GM23338 (cell line): ENCODE measurements at regions not wholly inside any gene's neighbourhood (a gene's known extent, or its start where the extent isn't known, plus 50 kb on each side); places are given as distances from the start of the nearest gene placed in this dataset.

ENCODE experiments used
- ATAC-seq: fragments of 200-7000 bp; cut with Tn5 transposase; 3 replicates; pipeline ENCODE4 v1.9.1; 2020
- DNase-seq: peaks from one replicate; pipeline ENCODE4 v3.0.0-alpha.2; 2015; ENCODE audit warnings: low spot score
- H2AFZ ChIP-seq: fragments of 200-600 bp; sonication (generic); 2 replicates; pipeline ENCODE4 v1.8.0; 2016; ENCODE audit warnings: antibody characterized with exemption, mild to moderate bottlenecking, moderate library complexity
- H3F3A ChIP-seq: fragments of 200-600 bp; sonication (generic); replicated peaks from 2 replicates; pipeline ENCODE4 v1.8.0; 2017; ENCODE audit warnings: antibody characterized with exemption, mixed run types, low read depth
- H3K27ac ChIP-seq: fragments of 200-600 bp; sonication (generic); 2 replicates; pipeline ENCODE4 v1.6.1; 2016; ENCODE audit warnings: low read depth
- H3K27me3 ChIP-seq: fragments of 200-600 bp; sonication (generic); 2 replicates; pipeline ENCODE4 v1.8.0; 2016; ENCODE audit warnings: mild to moderate bottlenecking, mixed run types, moderate library complexity; ENCODE audit not compliant: insufficient read depth
- H3K36me3 ChIP-seq: fragments of 200-600 bp; sonication (generic); 2 replicates; pipeline ENCODE4 v1.8.0; 2016; ENCODE audit warnings: mild to moderate bottlenecking; ENCODE audit not compliant: insufficient read depth
- H3K4me1 ChIP-seq: fragments of 200-600 bp; sonication (generic); 2 replicates; pipeline ENCODE4 v1.8.0; 2016; ENCODE audit warnings: mild to moderate bottlenecking, moderate library complexity; ENCODE audit not compliant: insufficient read depth
- H3K4me2 ChIP-seq: fragments of 200-600 bp; sonication (generic); 2 replicates; pipeline ENCODE4 v1.7.1; 2017; ENCODE audit warnings: mixed run types
- H3K4me3 ChIP-seq: fragments of 200-600 bp; sonication (generic); 2 replicates; pipeline ENCODE4 v1.6.1; 2016; ENCODE audit warnings: mixed run types
- H3K79me2 ChIP-seq: fragments of 200-600 bp; sonication (generic); replicated peaks from 2 replicates; pipeline ENCODE4 v1.8.0; 2017; ENCODE audit warnings: mild to moderate bottlenecking; ENCODE audit not compliant: insufficient read depth
- H3K9me2 ChIP-seq: fragments of 200-600 bp; sonication (generic); 2 replicates; pipeline ENCODE4 v1.8.0; 2017; ENCODE audit not compliant: insufficient read depth
- H4K20me1 ChIP-seq: fragments of 200-600 bp; sonication (generic); replicated peaks from 2 replicates; pipeline ENCODE4 v1.8.0; 2017; ENCODE audit warnings: mild to moderate bottlenecking; ENCODE audit not compliant: insufficient read depth
- H3K27ac Mint-ChIP-seq: 2 replicates; pipeline ENCODE4 v1.8.0; 2020; ENCODE audit warnings: inconsistent platforms, mild to moderate bottlenecking, moderate library complexity, mixed read lengths
- H3K27me3 Mint-ChIP-seq: 3 replicates; pipeline ENCODE4 v1.8.0; 2022; ENCODE audit warnings: low read depth, mild to moderate bottlenecking, moderate library complexity, mixed read lengths, inconsistent platforms; ENCODE audit not compliant: insufficient read depth, poor library complexity
- H3K36me3 Mint-ChIP-seq: 3 replicates; pipeline ENCODE4 v1.8.0; 2021; ENCODE audit warnings: low read depth, mild to moderate bottlenecking, inconsistent platforms, moderate library complexity, mixed read lengths
- H3K4me1 Mint-ChIP-seq: 3 replicates; pipeline ENCODE4 v1.8.0; 2020; ENCODE audit warnings: mild to moderate bottlenecking, inconsistent platforms, mixed read lengths
- H3K4me3 Mint-ChIP-seq: 3 replicates; pipeline ENCODE4 v1.8.0; 2021; ENCODE audit warnings: moderate library complexity, mild to moderate bottlenecking, inconsistent platforms, mixed read lengths
- H3K9me3 Mint-ChIP-seq: 3 replicates; pipeline ENCODE4 v1.8.0; 2020; ENCODE audit warnings: moderate library complexity, mild to moderate bottlenecking, inconsistent platforms, mixed read lengths
- CREB1 ChIP-seq: fragments of 250-450 bp; sonication (Bioruptor Pico); IDR thresholded peaks from 2 replicates; pipeline ENCODE4 v1.5.0; 2020; ENCODE audit warnings: low read depth, mild to moderate bottlenecking, moderate library complexity
- CTCF ChIP-seq, 2 experiments: fragments of 200-600 bp in 1 of 2; sonication (generic) in 1 of 2; conservative IDR thresholded peaks; 2 replicates each; pipeline versions ENCODE4 v1.5.1 to v1.6.1; 2016 to 2017; ENCODE audit warnings: antibody characterized with exemption in 2 of 2, low read depth in 2 of 2, mild to moderate bottlenecking in 2 of 2, moderate library complexity in 1 of 2
- ETS1 ChIP-seq: IDR thresholded peaks from 2 replicates; pipeline ENCODE4 v1.6.1; 2016; ENCODE audit warnings: antibody characterized with exemption
- EZH2 ChIP-seq: fragments of 200-600 bp; sonication (generic); IDR thresholded peaks from one replicate; pipeline ENCODE4 v1.8.0; 2017; ENCODE audit warnings: antibody characterized with exemption, mild to moderate bottlenecking, low read depth; ENCODE audit not compliant: unreplicated experiment
- EZH2phosphoT487 ChIP-seq: fragments of 200-600 bp; sonication (generic); IDR thresholded peaks from one replicate; pipeline ENCODE4 v1.8.1; 2018; ENCODE audit warnings: antibody characterized with exemption; ENCODE audit not compliant: unreplicated experiment
- JUNB ChIP-seq: IDR thresholded peaks from one replicate; pipeline ENCODE4 v1.6.1; 2016; ENCODE audit warnings: antibody characterized with exemption; ENCODE audit not compliant: unreplicated experiment
- NANOG ChIP-seq: IDR thresholded peaks from 2 replicates; pipeline ENCODE4 v1.6.1; 2016; ENCODE audit warnings: antibody characterized with exemption, borderline replicate concordance
- POLR2AphosphoS5 ChIP-seq: IDR thresholded peaks from 2 replicates; pipeline ENCODE4 v1.6.1; 2016; ENCODE audit warnings: antibody characterized with exemption, low read depth
- REST ChIP-seq: IDR thresholded peaks from one replicate; pipeline ENCODE4 v1.6.1; 2018; ENCODE audit warnings: antibody characterized with exemption; ENCODE audit not compliant: unreplicated experiment
- STAT1 ChIP-seq: IDR thresholded peaks from one replicate; pipeline ENCODE4 v1.6.1; 2016; ENCODE audit warnings: antibody characterized with exemption; ENCODE audit not compliant: unreplicated experiment
- ZNF114 ChIP-seq: fragments of 250-450 bp; sonication (Bioruptor Pico); IDR thresholded peaks from 2 replicates; pipeline ENCODE4 v1.5.0; 2020; ENCODE audit warnings: mild to moderate bottlenecking, moderate library complexity
- ZNF331 ChIP-seq: fragments of 250-450 bp; sonication (Bioruptor Pico); IDR thresholded peaks from 2 replicates; pipeline ENCODE4 v1.5.0; 2020; ENCODE audit warnings: low read depth, mild to moderate bottlenecking, moderate library complexity
- ZNF462 ChIP-seq: fragments of 250-450 bp; sonication (Bioruptor Pico); IDR thresholded peaks from 2 replicates; pipeline ENCODE4 v1.5.0; 2020; ENCODE audit warnings: mild to moderate bottlenecking, moderate library complexity

GRCh38 chr7:33807779-33808482, 97.4 kb upstream of the BMPER start (continued):
- TF ChIP-seq ZNF462 (CRISPR knock-in tag) = peak; percentile 6; the same call in 1 of the 2 replicates

GRCh38 chr7:33809228-33809627, 96.1 kb upstream of the BMPER start:
- Mint-ChIP-seq H3K27ac (no peak overlapping the region), H3K9me3 (no peaks in the 10 kb centered on the region), H3K27me3 (no peaks in the 10 kb centered on the region), H3K4me3 (no peak overlapping the region), H3K4me1 (peaks cover 10% of the 10 kb centered on the region), H3K36me3 (no peaks in the 10 kb centered on the region)
- Histone ChIP-seq H3K27me3 (no peaks in the 10 kb centered on the region), H3F3A (no peaks in the 10 kb centered on the region), H3K4me1 (no peaks in the 10 kb centered on the region), H3K4me3 (no peak overlapping the region), H3K9me2 (peaks cover 12% of the 10 kb centered on the region; the same call in 1 of the 2 replicates), H3K4me2 (no peak overlapping the region), H3K27ac (no peak overlapping the region), H3K36me3 (no peaks in the 10 kb centered on the region), H4K20me1 (no peaks in the 10 kb centered on the region), H3K79me2 (no peaks in the 10 kb centered on the region), H2AFZ (no peak overlapping the region)
- DNase-seq (no peak), ATAC-seq (no peak)
- TF ChIP-seq CTCF (conservative IDR thresholded peaks at IDR 0.05; ENCODE audit: low read depth in 2 of 2) (no peak), NANOG (no peak), STAT1 (no peak), EZH2 (no peak), JUNB (no peak), EZH2phosphoT487 (no peak), REST (no peak), ZNF331 (no peak), POLR2AphosphoS5 (no peak), ETS1 (no peak), CREB1 (CRISPR knock-in tag) (no peak), ZNF114 (CRISPR knock-in tag) (no peak)
